ENCODE measurements at regions not wholly inside any gene's neighbourhood (a gene's known extent, or its start where the extent isn't known, plus 50 kb on each side); places are given as distances from the start of the nearest gene placed in this dataset.

DNA sequence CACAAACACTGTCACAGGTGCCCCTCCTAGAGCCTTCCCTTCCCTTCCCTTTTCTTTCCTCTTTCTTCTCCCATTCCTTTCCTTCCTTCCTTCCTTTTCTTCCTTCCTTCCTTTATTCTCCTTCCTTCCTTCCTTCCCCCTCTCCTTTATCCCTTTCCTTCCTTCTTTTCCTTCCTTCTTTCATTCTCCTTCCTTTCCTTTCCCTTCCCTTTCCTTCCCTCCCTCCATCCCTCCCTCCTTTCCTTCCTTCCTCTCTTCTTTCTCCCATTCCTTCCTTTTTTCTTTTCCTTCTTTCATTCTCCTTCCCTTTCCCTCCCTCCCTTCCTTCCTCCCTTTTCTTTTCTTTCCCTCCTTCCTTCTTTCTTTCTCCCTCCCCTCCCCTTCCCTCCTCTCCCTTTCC, 170.0 kb downstream of the ENGASE start:
- ATAC-seq: no peak
- H3K9me3 Mint-ChIP-seq: no peaks in the 10 kb centered on the region
- POLR2A ChIA-PET: no interaction called here

GRCh38 chr17:79243996-79244395, 169.4 kb downstream of the ENGASE start:
- Mint-ChIP-seq H3K27ac (no peak overlapping the region), H3K4me3 (no peak overlapping the region), H3K9me3 (no peaks in the 10 kb centered on the region), H3K4me1 (peaks cover 0 to 1% (median 0%) of the 10 kb centered on the region in 4 donors), H3K27me3 (peaks cover 3 to 24% (median 11%) of the 10 kb centered on the region in 5 donors), H3K36me3 (no peaks in the 10 kb centered on the region)
- DNase-seq (no peak), ATAC-seq (no peak)
- POLR2A ChIA-PET: no interaction called here

More for the DNA sequence above, 170.0 kb downstream of the ENGASE start:
- no peak overlapping the region for H3K4me3 Mint-ChIP-seq
- no peaks in the 10 kb centered on the region for H3K36me3 Mint-ChIP-seq
- H3K27ac Mint-ChIP-seq: no peak overlapping the region
- no peak for DNase-seq
- peaks cover 0 to 1% (median 0%) of the 10 kb centered on the region in 4 donors for H3K4me1 Mint-ChIP-seq
- H3K27me3 Mint-ChIP-seq: peaks cover 3 to 29% (median 15%) of the 10 kb centered on the region in 5 donors

DNA sequence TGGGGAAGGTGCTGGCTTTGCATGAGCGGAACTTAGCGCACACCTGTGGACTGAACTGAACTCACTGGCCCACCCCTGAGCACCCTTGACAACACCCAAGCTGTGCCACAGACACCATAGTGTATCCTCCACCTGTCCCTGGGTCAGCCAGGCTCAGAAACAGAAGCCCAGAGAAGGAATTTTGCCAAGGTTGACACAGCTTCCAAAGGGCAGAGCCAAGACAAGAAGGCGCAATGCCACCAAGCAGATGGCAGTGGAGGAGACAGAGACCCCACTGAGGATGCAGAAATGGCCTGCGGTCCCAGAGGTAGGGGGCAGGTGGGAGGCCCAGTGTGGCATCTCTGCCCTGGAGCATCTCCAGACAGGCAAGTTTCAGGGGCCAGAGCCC, 169.0 kb downstream of the ENGASE start:
- Mint-ChIP-seq H3K27me3 (peaks cover 3 to 24% (median 11%) of the 10 kb centered on the region in 5 donors), H3K36me3 (no peaks in the 10 kb centered on the region), H3K27ac (no peak overlapping the region), H3K9me3 (no peaks in the 10 kb centered on the region), H3K4me1 (peaks cover 0 to 1% (median 0%) of the 10 kb centered on the region in 4 donors), H3K4me3 (no peak overlapping the region)
- DNase-seq (no peak), ATAC-seq (no peak)
- POLR2A ChIA-PET: no interaction called here

- no peak for ATAC-seq
- no peaks in the 10 kb centered on the region for H3K9me3 Mint-ChIP-seq
Measured at GRCh38 chr17:79242873-79243602, 168.4 kb downstream of the ENGASE start.

DNA sequence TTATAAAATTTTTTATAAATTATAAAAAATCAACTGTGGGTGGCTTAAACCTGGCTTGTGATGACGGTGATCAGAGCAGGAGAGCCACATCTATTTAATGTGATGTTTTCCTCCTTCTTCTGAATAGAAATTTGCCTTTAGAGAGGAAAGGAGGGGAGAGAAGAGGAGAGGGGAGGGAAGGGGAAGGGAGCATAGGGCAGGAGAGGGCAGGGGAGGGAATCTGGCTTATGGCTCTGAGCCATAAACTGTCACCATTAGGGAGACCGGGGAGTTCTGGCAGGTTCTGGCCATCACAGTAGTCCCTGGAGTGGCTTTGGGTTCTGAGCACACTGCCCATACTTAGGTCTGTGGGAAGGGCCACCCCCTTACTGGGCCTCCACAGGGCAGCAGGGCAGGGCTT, 167.8 kb downstream of the ENGASE start:
- Mint-ChIP-seq H3K9me3 (no peaks in the 10 kb centered on the region), H3K36me3 (no peaks in the 10 kb centered on the region), H3K4me1 (peaks cover 0 to 1% (median 0%) of the 10 kb centered on the region in 4 donors), H3K4me3 (no peak overlapping the region), H3K27me3 (peaks cover 3 to 24% (median 11%) of the 10 kb centered on the region in 5 donors), H3K27ac (no peak overlapping the region)
- no peak for ATAC-seq
- no peak for DNase-seq
- POLR2A ChIA-PET: no interaction called here

More at GRCh38 chr17:79242873-79243602, 168.4 kb downstream of the ENGASE start:
- H3K27ac Mint-ChIP-seq: no peak overlapping the region
- peaks cover 3 to 24% (median 11%) of the 10 kb centered on the region in 5 donors for H3K27me3 Mint-ChIP-seq
- H3K4me3 Mint-ChIP-seq: no peak overlapping the region
- no peaks in the 10 kb centered on the region for H3K36me3 Mint-ChIP-seq
- POLR2A ChIA-PET: interaction anchor here (0.6 kb wide), 2 partner anchors 729 to 1685 kb away, joined by 3 to 4 read pairs; no protein-coding TSS in a partner anchor
- DNase-seq: no peak
- peaks cover 0 to 1% (median 0%) of the 10 kb centered on the region in 4 donors for H3K4me1 Mint-ChIP-seq

DNA sequence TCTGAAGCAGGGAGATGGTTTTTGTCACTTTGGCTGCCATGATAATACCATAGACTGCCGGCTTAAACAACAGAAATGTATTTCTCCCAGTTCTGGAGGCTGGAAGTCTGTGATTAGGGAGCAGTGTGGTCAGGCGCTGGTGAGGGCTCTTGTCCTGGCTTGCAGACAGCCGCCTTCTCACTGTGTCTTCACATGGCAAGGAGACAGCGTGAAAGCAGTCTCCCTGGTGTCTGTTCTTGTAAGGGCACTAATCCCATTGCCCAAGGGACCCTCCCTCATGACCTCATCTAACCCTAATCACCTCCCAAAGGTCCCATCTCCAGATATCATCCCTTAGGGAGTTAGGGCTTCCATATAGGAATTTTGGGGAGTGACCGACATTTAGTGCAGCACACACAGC, 167.0 kb downstream of the ENGASE start:
- no peaks in the 10 kb centered on the region for H3K36me3 Mint-ChIP-seq
- no peaks in the 10 kb centered on the region for H3K9me3 Mint-ChIP-seq
- no peak for DNase-seq
- peaks cover 3 to 24% (median 10%) of the 10 kb centered on the region in 5 donors for H3K27me3 Mint-ChIP-seq
- no peak overlapping the region for H3K4me3 Mint-ChIP-seq
- no peak for ATAC-seq
- H3K4me1 Mint-ChIP-seq: peaks cover 0 to 1% (median 0%) of the 10 kb centered on the region in 4 donors
- POLR2A ChIA-PET: no interaction called here
- H3K27ac Mint-ChIP-seq: no peak overlapping the region

DNA sequence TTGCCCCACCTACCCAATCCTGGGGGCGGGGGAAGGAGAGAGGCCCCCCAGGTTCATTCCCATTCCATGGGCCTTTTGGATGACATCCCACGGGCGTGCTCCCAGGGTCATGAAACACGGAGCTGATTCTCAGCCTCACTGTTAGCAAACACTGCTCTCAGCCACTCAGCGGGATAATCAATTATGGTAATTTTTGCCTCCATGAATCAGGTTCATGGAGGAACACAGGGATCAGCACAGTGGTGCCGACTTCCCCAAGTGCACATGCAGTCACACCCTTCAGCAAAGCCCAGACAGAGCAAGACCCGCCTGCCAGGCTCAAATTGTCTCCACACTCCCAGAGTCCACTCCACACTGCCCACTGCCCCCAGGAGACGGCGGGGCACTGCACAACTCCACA, 164.6 kb downstream of the ENGASE start:
- H3K4me1 Mint-ChIP-seq: peaks cover 0 to 3% (median 0%) of the 10 kb centered on the region in 4 donors
- H3K4me3 Mint-ChIP-seq: no peak overlapping the region
- peaks cover 3 to 15% (median 7%) of the 10 kb centered on the region in 5 donors for H3K27me3 Mint-ChIP-seq
- H3K36me3 Mint-ChIP-seq: no peaks in the 10 kb centered on the region
- DNase-seq: no peak
- no peak overlapping the region for H3K27ac Mint-ChIP-seq
- POLR2A ChIA-PET: no interaction called here
- H3K9me3 Mint-ChIP-seq: no peaks in the 10 kb centered on the region
- ATAC-seq: no peak

GRCh38 chr17:79237448-79238053, 162.9 kb downstream of the ENGASE start:
- no peak for ATAC-seq
- POLR2A ChIA-PET: no interaction called here

DNA sequence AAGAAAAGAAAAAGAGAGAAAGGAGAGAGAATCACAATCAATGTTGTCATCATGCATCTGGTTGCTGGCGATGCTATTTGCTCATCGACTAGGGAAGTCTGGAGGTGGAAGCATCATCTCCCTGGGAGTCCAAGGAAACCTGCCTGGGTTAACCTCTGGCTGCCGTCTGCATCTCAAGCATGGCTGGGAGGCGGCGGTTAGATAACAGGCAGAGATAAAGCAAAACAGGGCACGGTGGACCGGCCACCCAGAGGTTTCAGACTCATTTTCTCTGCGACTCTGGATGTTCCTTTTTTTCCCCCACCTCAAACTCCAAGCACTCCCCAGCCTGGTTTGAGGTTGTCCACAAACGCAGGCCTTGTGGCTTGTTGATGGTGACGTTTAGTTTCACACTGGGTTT, 161.2 kb downstream of the ENGASE start:
- Mint-ChIP-seq H3K27ac (no peak overlapping the region), H3K27me3 (peaks cover 1 to 8% (median 3%) of the 10 kb centered on the region in 5 donors)
- POLR2A ChIA-PET: no interaction called here

More at GRCh38 chr17:79237448-79238053, 162.9 kb downstream of the ENGASE start:
- H3K27ac Mint-ChIP-seq: no peak overlapping the region
- peaks cover 3 to 15% (median 5%) of the 10 kb centered on the region in 5 donors for H3K27me3 Mint-ChIP-seq
- H3K4me3 Mint-ChIP-seq: no peak overlapping the region
- H3K9me3 Mint-ChIP-seq: peaks cover 0 to 2% (median 0%) of the 10 kb centered on the region in 9 donors
- DNase-seq: no peak
- no peaks in the 10 kb centered on the region for H3K36me3 Mint-ChIP-seq
- peaks cover 0 to 2% (median 0%) of the 10 kb centered on the region in 4 donors for H3K4me1 Mint-ChIP-seq

GRCh38 chr17:79233916-79234551, 159.4 kb downstream of the ENGASE start:
- Mint-ChIP-seq H3K27ac (no peak overlapping the region), H3K4me1 (peaks cover 0 to 2% (median 0%) of the 10 kb centered on the region in 4 donors), H3K27me3 (peaks cover 0 to 2% (median 0%) of the 10 kb centered on the region in 5 donors), H3K4me3 (no peak overlapping the region), H3K36me3 (no peaks in the 10 kb centered on the region), H3K9me3 (peaks cover 0 to 2% (median 0%) of the 10 kb centered on the region in 9 donors)
- DNase-seq (no peak), ATAC-seq (no peak)
- POLR2A ChIA-PET: no interaction called here

More for the DNA sequence above, 161.2 kb downstream of the ENGASE start:
- ATAC-seq (no peak), DNase-seq (no peak)
- Mint-ChIP-seq H3K36me3 (no peaks in the 10 kb centered on the region), H3K9me3 (peaks cover 0 to 2% (median 0%) of the 10 kb centered on the region in 9 donors), H3K4me3 (no peak overlapping the region), H3K4me1 (peaks cover 0 to 2% (median 0%) of the 10 kb centered on the region in 4 donors)

- no peak overlapping the region for H3K27ac Mint-ChIP-seq
- no peak for DNase-seq
- no peaks in the 10 kb centered on the region for H3K36me3 Mint-ChIP-seq
- H3K9me3 Mint-ChIP-seq: peaks cover 0 to 2% (median 0%) of the 10 kb centered on the region in 9 donors
- peaks cover 0 to 2% (median 0%) of the 10 kb centered on the region in 4 donors for H3K4me1 Mint-ChIP-seq
- no peak overlapping the region for H3K4me3 Mint-ChIP-seq
- POLR2A ChIA-PET: no interaction called here
- H3K27me3 Mint-ChIP-seq: peaks cover 0 to 5% (median 4%) of the 10 kb centered on the region in 5 donors
- ATAC-seq: no peak
Measured at GRCh38 chr17:79232957-79233356, 158.3 kb downstream of the ENGASE start.

GRCh38 chr17:79231766-79232287, 157.2 kb downstream of the ENGASE start:
- POLR2A ChIA-PET: no interaction called here
- peaks cover 0 to 5% (median 5%) of the 10 kb centered on the region in 5 donors for H3K27me3 Mint-ChIP-seq
- H3K4me3 Mint-ChIP-seq: no peak overlapping the region
- ATAC-seq: no peak
- no peaks in the 10 kb centered on the region for H3K36me3 Mint-ChIP-seq
- H3K9me3 Mint-ChIP-seq: peaks cover 0 to 2% (median 0%) of the 10 kb centered on the region in 9 donors
- peaks cover 0 to 2% (median 0%) of the 10 kb centered on the region in 4 donors for H3K4me1 Mint-ChIP-seq
- DNase-seq: no peak
- peak overlapping the region in 1 of 10 donors; percentile 69 for H3K27ac Mint-ChIP-seq

Data from naive thymus-derived CD8-positive, alpha-beta T cell (primary cell).